Vagina (tissue), 2 donors: ENCODE measurements at regions not wholly inside any gene's neighbourhood (a gene's known extent, or its start where the extent isn't known, plus 50 kb on each side); places are given as distances from the start of the nearest gene placed in this dataset.

Experiments
- CTCF ChIP-seq, 3 experiments: fragments of 450-650 bp in 2 of 3; fragments of 200-600 bp in 1 of 3; sonication (generic) in 1 of 3; IDR thresholded peaks; one replicate each; pipeline ENCODE4 v1.5.1; 2017 to 2019; ENCODE audit warnings: antibody characterized with exemption in 3 of 3, mild to moderate bottlenecking in 2 of 3, moderate library complexity in 2 of 3
- POLR2A ChIP-seq, 2 donors: fragments of 450-650 bp; IDR thresholded peaks; one replicate each; pipeline ENCODE4 v1.6.1; 2017; ENCODE audit warnings: antibody characterized with exemption in 2 of 2, mild to moderate bottlenecking in 2 of 2, moderate library complexity in 2 of 2
- POLR2AphosphoS5 ChIP-seq, 2 donors: sonication (generic); formaldehyde crosslinking; IDR thresholded peaks; one replicate each; pipeline ENCODE4 v1.9.0; 2017; ENCODE audit warnings: antibody characterized with exemption in 2 of 2, mild to moderate bottlenecking in 2 of 2, low read depth in 1 of 2; ENCODE audit not compliant: insufficient read depth in 1 of 2

DNA sequence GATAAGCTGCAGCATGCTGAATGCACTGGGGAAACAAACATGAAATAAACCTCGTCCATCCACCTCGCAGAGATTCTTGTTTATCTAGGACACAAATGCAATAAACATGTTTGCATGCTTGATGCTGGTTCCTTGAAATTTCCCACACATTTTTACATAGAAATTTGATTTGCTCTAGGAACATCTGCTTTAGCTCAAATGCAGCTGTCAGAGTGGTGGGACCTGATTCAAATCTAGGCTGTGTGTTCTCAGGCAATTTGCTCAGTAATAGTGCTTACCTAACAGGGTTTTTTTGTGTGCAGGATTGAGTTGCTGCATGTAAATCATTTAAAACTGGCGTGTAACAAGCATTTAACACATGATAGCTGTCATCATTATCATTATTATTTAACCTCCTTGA is 293.1 kb downstream of the QDPR start:
- TF ChIP-seq CTCF (IDR thresholded peaks at IDR 0.05) = no peak
- no peak for TF ChIP-seq POLR2AphosphoS5 (IDR thresholded peaks at IDR 0.05; ENCODE audit: insufficient read depth in 1 of 2, low read depth in 1 of 2)
- no peak for TF ChIP-seq POLR2A (IDR thresholded peaks at IDR 0.05)
